Epithelial cell of esophagus (primary cell): ENCODE measurements at regions not wholly inside any gene's neighbourhood (a gene's known extent, or its start where the extent isn't known, plus 50 kb on each side); places are given as distances from the start of the nearest gene placed in this dataset.
"Not testable (repeated sequence)": the region's sequence is repeated elsewhere in the genome, so short reads cannot be mapped to it uniquely, and the experiment has no call there.

ENCODE experiments used
- DNase-seq: peaks from one replicate; pipeline ENCODE4 v3.0.0; 2010; ENCODE audit warnings: low read depth
- H3K4me3 ChIP-seq: 2 replicates; pipeline ENCODE4 v1.5.1; 2011; ENCODE audit warnings: mild to moderate bottlenecking, low read length, control low read depth
- CTCF ChIP-seq: IDR thresholded peaks from 2 replicates; pipeline ENCODE4 v1.5.1; 2011; ENCODE audit warnings: low read depth, mild to moderate bottlenecking, low read length, control low read depth, inconsistent platforms; ENCODE audit not compliant: insufficient read depth; ENCODE audit errors: missing control alignments

GRCh38 chr18:75714766-75715165, 287.3 kb upstream of the SMIM21 start:
- no peak for TF ChIP-seq CTCF
- DNase-seq, result no peak
- H3K4me3 ChIP-seq, result no peak overlapping the region

- DNase-seq, H3K4me3 ChIP-seq: not testable (repeated sequence)
Observed at GRCh38 chr18:75712124-75712867, 284.8 kb upstream of the SMIM21 start.

- no peak for TF ChIP-seq CTCF
- DNase-seq, result no peak
- no peak overlapping the region for H3K4me3 ChIP-seq
Observed at GRCh38 chr18:75700561-75700960, 273.1 kb upstream of the SMIM21 start.

DNA sequence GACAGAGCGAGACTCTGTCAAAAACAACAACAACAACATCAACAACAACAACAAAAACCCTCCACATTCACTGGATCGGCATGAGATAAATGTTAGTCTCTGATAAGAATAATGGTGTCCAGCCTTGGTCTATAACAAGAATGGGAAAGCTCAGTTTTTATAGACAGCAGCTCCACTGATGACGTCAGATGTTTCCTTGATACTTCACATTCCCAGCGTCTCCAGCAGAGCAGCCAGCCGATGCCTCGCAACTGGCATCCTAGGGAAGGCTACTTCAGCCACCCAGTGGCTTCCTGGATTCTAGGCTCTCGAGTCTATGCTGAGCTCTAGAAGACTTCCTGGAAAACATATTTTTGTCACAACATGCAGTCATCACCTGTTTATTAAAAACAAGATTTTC, 271.4 kb upstream of the SMIM21 start:
- no peak for TF ChIP-seq CTCF
- DNase-seq, result no peak
- no peak overlapping the region for H3K4me3 ChIP-seq

GRCh38 chr18:75697493-75697892, 270.0 kb upstream of the SMIM21 start:
- no peak for DNase-seq

GRCh38 chr18:75696391-75696790, 268.9 kb upstream of the SMIM21 start:
- no peak for DNase-seq
- no peak for TF ChIP-seq CTCF

More at GRCh38 chr18:75697493-75697892, 270.0 kb upstream of the SMIM21 start:
- no peak for TF ChIP-seq CTCF
- H3K4me3 ChIP-seq, result no peak overlapping the region

DNA sequence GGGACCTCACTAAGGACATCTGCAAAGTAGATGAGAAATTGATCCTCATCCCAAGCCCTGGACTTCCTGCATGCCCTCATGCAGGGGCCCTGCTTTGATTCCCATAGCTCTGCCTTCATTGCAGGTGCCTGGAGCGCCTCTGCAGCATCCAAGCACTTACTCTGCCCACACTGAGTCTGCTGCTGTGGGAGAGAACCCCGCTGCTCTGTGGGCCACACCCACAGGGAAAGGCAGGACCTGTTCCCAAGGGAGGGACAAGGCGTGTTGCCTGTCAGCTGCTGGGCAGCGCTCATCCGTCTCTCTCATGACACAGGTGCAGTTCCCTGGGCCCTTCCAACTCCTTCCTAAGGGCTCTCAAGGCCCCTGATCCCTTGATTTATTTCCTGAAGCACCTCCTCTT, 266.8 kb upstream of the SMIM21 start:
- DNase-seq, result no peak
- no peak overlapping the region for H3K4me3 ChIP-seq
- no peak for TF ChIP-seq CTCF

More at GRCh38 chr18:75696391-75696790, 268.9 kb upstream of the SMIM21 start:
- H3K4me3 ChIP-seq, result no peak overlapping the region
